ENCODE measurements at regions not wholly inside any gene's neighbourhood (a gene's known extent, or its start where the extent isn't known, plus 50 kb on each side); places are given as distances from the start of the nearest gene placed in this dataset.

- TF ChIP-seq CTCF (IDR thresholded peaks at IDR 0.05) (no peak), POLR2AphosphoS5 (IDR thresholded peaks at IDR 0.05) (no peak), POLR2A (IDR thresholded peaks at IDR 0.05) (no peak), EP300 (IDR thresholded peaks at IDR 0.05) (no peak)
Measured at GRCh38 chr6:109920911-109921310, 57.2 kb upstream of the GPR6 start.
